ENCODE measurements at regions not wholly inside any gene's neighbourhood (a gene's known extent, or its start where the extent isn't known, plus 50 kb on each side); places are given as distances from the start of the nearest gene placed in this dataset.
"Not testable (repeated sequence)": the region's sequence is repeated elsewhere in the genome, so short reads cannot be mapped to it uniquely, and the experiment has no call there.

DNA sequence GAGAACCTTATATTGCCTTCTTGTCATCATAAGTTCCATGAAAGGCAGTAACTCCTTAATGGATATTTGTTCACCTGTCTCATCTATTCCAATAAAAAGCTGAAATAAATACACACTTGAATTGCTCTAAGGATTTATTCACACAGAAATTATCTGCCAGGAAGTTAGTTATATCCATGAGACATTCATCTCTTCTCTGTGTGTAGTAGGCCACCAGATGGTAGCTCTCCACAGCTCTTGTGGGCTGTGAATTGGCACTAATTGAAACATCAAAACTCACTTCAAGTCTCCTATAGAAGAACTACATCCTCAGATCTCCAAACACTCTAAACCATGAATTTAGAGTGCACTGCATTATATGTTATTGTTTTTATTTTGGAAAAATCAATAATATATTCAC lies 189.6 kb downstream of the DSC3 start:
- DNase-seq (no peak), ATAC-seq (no peak)
- intact Hi-C loops (cut with DNase I, micrococcal nuclease) = no loop called here

DNA sequence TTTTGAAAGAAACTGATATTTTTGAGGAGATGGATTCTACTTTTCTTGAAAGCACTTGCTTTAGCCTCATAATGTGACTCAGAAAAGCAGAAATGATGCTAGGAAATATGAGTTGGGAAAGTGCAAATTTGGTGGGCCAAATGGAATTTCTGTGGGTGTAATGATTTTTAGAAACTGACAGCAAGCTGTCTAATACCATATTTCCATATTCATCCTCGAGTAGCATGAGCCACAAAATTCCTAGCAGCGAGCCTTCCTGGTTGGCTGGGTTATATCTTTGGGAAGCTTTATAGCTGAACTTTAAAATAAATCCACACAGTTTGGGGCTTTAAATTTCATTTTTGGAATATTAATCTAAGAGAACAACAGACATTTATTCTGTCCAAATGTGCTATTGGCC lies 190.0 kb downstream of the DSC3 start:
- no peak for DNase-seq
- intact Hi-C loops (cut with DNase I, micrococcal nuclease) = no loop called here
- ATAC-seq = no peak

DNA sequence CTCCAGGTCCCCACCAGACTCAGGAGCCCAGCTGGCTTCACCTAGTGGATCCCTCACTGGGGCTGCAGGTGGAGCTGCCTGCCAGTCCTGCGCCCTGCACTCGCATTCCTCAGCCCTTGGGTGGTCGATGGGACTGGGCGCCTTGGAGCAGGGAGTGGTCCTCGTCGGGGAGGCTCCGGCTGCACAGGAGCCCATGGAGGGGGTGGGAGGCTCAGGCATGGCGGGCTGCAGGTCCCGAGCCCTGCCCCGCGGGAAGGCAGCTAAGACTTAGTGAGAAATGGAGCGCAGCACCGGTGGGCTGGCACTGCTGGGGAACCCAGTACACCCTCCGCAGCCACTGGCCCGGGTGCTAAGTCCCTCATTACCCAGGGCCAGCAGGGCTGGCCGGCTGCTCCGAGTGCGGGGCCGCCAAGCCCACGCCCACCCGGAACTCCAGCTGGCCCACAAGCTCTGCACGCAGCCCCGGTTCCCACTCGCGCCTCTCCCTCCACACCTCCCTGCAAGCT lies 203.4 kb downstream of the DSC3 start:
- ATAC-seq; DNase-seq; intact Hi-C loops (cut with DNase I, micrococcal nuclease): not testable (repeated sequence)

GRCh38 chr18:30828700-30829099 lies 213.8 kb downstream of the DSC3 start:
- ATAC-seq = no peak
- no peak for DNase-seq
- intact Hi-C loops (cut with DNase I, micrococcal nuclease) = no loop called here

DNA sequence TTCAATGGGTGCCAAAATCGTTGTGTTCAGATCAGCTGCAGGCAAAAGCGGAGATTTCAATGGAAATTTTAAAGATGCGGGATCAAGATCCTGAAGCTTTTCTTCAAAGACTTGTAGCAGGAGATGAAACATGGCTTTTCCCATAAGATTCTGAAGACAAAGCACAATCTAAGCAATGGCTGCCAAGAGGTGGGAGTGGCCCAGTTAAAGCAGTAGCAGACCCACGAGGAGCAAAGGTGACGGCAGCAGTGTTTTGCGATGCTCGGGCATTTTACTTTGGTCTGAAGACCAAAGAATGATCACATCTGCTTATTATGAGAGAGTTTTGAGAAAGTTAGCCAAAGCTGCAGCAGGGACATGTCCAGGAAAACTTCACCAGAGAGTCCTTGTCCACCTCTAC lies 222.9 kb downstream of the DSC3 start:
- DNase-seq = no peak
- ATAC-seq = no peak
- intact Hi-C loops (cut with DNase I, micrococcal nuclease) = no loop called here

GRCh38 chr18:30814446-30814845 lies 228.1 kb downstream of the DSC3 start:
- no peak for DNase-seq
- intact Hi-C loops (cut with DNase I, micrococcal nuclease) = no loop called here
- no peak for ATAC-seq

DNA sequence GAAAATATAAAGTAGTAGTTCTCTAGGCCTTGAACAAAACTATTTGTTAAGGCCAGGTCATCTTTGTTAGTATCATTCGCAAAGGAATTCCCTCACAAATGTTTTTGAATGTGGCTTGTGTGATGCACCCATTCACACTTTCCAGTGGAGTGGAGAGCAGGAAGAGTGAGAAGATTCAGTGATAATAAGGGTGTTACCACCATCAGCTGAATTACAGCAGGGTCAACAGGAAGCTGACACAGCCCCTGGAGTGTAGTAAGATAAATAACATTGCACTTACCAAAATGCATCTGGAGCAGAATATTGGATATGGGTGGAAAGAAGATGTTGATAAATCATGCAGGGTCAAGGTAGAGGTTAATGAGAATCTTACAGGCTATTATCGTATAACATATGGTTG lies 231.0 kb downstream of the DSC3 start:
- intact Hi-C loops (cut with DNase I, micrococcal nuclease) = no loop called here

DNA sequence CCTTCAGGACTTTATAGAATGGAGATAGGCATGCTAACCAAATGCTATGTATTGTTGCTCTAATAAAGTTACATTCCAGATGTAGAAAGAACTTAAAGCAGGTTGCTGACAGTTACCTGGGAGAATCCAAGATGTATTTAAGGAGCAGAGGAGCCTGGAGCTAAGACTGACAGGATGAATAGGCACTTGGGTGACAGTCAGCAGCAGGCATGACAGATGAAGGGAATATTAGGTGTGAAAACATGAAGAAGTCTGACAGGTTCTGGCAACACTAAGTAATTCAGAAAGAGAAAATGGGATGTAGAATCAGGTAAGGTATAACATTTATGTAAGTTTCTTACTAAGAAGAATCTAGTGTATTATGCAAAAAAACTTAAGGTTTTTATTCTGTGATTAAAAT lies 232.0 kb downstream of the DSC3 start:
- no peak for ATAC-seq
- intact Hi-C loops (cut with DNase I, micrococcal nuclease) = no loop called here
- no peak for DNase-seq

More for the DNA sequence above, 231.0 kb downstream of the DSC3 start:
- ATAC-seq (no peak), DNase-seq (no peak)

GRCh38 chr18:30806823-30807222 lies 235.7 kb downstream of the DSC3 start:
- no peak for ATAC-seq
- intact Hi-C loops (cut with DNase I, micrococcal nuclease) = no loop called here
- DNase-seq = no peak

DNA sequence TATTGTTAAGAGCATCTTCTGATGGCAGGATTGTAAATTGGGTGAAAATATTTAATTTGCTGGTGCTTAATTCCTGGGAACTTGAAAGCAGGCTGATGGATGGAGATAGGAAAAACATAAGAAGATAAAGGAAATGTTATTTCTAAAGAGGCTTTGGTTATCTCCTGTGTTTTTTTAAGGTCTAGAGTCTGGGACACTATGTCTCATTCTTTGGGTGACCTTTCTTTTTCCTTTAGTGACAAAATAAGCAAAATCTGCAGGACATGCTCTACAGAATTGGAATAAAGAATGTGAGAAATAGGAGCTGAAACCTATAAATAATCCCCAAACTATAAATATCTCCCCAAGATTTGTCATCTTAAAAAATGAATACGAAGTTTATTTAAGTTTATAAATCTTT lies 241.7 kb downstream of the DSC3 start:
- no peak for DNase-seq
- intact Hi-C loops (cut with DNase I, micrococcal nuclease) = no loop called here
- ATAC-seq = no peak

GRCh38 chr18:30792051-30792450 lies 250.5 kb downstream of the DSC3 start:
- ATAC-seq (no peak), DNase-seq (no peak)
- intact Hi-C loops (cut with DNase I, micrococcal nuclease) = no loop called here

- intact Hi-C loops (cut with DNase I, micrococcal nuclease); ATAC-seq; DNase-seq: not testable (repeated sequence)
Measured at GRCh38 chr18:30788411-30788991, 254.0 kb downstream of the DSC3 start.

GRCh38 chr18:30787410-30787809 lies 255.1 kb downstream of the DSC3 start:
- no peak for DNase-seq
- intact Hi-C loops (cut with DNase I, micrococcal nuclease) = no loop called here
- no peak for ATAC-seq

- intact Hi-C loops (cut with DNase I, micrococcal nuclease) = no loop called here
- DNase-seq (no peak), ATAC-seq (no peak)
Measured at GRCh38 chr18:30781601-30782000, 260.9 kb downstream of the DSC3 start.

- DNase-seq = no peak
- intact Hi-C loops (cut with DNase I, micrococcal nuclease) = no loop called here
- ATAC-seq = no peak
Measured at GRCh38 chr18:30775629-30776028, 266.9 kb downstream of the DSC3 start.

DNA sequence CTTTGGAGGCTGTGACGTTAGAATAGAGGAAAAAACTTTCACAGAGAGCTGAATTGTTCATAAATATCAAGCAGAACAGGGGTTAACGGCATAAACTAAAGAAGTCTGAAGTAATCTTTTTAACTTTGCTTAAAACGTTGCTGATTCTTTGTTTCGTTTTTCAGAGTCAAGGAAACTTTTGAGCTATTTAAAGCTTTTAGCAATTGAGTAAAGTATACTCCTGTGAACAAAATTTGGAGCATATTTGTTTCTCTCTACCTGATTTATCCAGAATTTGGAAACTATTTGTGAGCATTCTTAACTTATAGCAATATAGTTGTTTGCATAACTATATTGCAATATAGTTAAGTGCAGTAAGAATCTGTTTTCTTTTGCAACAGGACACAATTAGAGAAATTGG lies 270.4 kb downstream of the DSC3 start:
- DNase-seq; ATAC-seq; intact Hi-C loops (cut with DNase I, micrococcal nuclease): not testable (repeated sequence)

DNA sequence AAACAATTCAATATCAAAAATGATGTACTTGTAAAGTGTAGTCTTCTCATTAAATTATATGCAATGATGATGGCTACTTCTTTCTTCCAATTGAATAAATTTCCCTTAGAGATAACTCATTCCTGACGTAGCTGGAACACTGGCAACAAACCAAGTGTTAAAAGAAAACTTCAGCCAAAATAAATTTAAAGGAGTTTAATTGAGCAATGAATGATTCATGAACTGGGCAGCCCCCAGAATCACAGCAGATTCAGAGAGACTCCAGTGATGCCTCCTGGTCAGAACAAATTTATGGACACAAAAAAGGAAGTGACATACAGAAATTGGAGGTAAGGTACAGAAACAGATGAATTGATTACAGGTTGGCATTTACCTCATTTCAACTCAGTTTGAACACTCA lies 276.5 kb downstream of the DSC3 start:
- no peak for DNase-seq
- ATAC-seq = no peak
- intact Hi-C loops (cut with DNase I, micrococcal nuclease) = no loop called here

- intact Hi-C loops (cut with DNase I, micrococcal nuclease) = no loop called here
- no peak for DNase-seq
- ATAC-seq = no peak
Measured at GRCh38 chr18:30765247-30765646, 277.3 kb downstream of the DSC3 start.

GRCh38 chr18:30763902-30764350 lies 278.6 kb downstream of the DSC3 start:
- ATAC-seq (no peak), DNase-seq (no peak)
- intact Hi-C loops (cut with DNase I, micrococcal nuclease) = no loop called here

- ATAC-seq = no peak
- intact Hi-C loops (cut with DNase I, micrococcal nuclease) = no loop called here
- DNase-seq = no peak
Measured at GRCh38 chr18:30754846-30755245, 287.7 kb downstream of the DSC3 start.

- no peak for DNase-seq
- intact Hi-C loops (cut with DNase I, micrococcal nuclease) = no loop called here
- no peak for ATAC-seq
Measured at GRCh38 chr18:30748541-30748940, 294.0 kb downstream of the DSC3 start.

Data from left colon (tissue), 2 donors.